ENCODE measurements at regions not wholly inside any gene's neighbourhood (a gene's known extent, or its start where the extent isn't known, plus 50 kb on each side); places are given as distances from the start of the nearest gene placed in this dataset.

- TF ChIP-seq CTCF (IDR thresholded peaks at IDR 0.05) (no peak), POLR2A (IDR thresholded peaks at IDR 0.05) (no peak), EP300 (IDR thresholded peaks at IDR 0.05) (no peak)
Observed at GRCh38 chr1:59126366-59126765, 170.5 kb upstream of the FGGY start.

All from ovary (tissue), 3 donors.